ENCODE measurements at regions not wholly inside any gene's neighbourhood (a gene's known extent, or its start where the extent isn't known, plus 50 kb on each side); places are given as distances from the start of the nearest gene placed in this dataset.
"Not testable (repeated sequence)": the region's sequence is repeated elsewhere in the genome, so short reads cannot be mapped to it uniquely, and the experiment has no call there.

DNA sequence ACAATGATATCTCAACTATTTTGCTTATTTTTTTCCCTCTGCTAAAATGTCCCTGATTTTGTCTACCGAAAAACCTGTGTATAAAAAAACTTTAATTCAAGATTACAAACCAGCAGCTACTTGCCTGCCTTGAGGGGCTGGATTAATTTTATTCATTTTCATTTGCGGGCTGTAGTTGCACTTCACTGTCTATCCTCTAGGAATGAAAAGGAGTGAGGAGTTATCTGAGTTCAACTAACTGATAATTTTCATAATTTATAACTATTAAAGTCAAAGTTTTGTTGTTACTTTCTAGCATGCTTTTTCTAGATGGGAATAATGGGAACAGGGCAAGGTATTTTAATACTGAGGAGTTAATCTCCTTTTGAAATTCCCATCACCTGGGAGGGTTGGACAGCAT is 50.3 kb upstream of the AGTPBP1 start:
- H3K4me1 Mint-ChIP-seq; H3K27me3 Mint-ChIP-seq (ENCODE audit: low read depth); H3K4me3 Mint-ChIP-seq; H3K27ac Mint-ChIP-seq (ENCODE audit: unreplicated experiment); H3K9me3 Mint-ChIP-seq; DNase-seq (ENCODE audit: low read depth, low spot score); H3K36me3 Mint-ChIP-seq (ENCODE audit: low read depth): not testable (repeated sequence)
- TF ChIP-seq, protein P1, sequence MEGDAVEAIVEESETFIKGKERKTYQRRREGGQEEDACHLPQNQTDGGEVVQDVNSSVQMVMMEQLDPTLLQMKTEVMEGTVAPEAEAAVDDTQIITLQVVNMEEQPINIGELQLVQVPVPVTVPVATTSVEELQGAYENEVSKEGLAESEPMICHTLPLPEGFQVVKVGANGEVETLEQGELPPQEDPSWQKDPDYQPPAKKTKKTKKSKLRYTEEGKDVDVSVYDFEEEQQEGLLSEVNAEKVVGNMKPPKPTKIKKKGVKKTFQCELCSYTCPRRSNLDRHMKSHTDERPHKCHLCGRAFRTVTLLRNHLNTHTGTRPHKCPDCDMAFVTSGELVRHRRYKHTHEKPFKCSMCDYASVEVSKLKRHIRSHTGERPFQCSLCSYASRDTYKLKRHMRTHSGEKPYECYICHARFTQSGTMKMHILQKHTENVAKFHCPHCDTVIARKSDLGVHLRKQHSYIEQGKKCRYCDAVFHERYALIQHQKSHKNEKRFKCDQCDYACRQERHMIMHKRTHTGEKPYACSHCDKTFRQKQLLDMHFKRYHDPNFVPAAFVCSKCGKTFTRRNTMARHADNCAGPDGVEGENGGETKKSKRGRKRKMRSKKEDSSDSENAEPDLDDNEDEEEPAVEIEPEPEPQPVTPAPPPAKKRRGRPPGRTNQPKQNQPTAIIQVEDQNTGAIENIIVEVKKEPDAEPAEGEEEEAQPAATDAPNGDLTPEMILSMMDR (conservative IDR thresholded peaks at IDR 0.05): peak; percentile 49

DNA sequence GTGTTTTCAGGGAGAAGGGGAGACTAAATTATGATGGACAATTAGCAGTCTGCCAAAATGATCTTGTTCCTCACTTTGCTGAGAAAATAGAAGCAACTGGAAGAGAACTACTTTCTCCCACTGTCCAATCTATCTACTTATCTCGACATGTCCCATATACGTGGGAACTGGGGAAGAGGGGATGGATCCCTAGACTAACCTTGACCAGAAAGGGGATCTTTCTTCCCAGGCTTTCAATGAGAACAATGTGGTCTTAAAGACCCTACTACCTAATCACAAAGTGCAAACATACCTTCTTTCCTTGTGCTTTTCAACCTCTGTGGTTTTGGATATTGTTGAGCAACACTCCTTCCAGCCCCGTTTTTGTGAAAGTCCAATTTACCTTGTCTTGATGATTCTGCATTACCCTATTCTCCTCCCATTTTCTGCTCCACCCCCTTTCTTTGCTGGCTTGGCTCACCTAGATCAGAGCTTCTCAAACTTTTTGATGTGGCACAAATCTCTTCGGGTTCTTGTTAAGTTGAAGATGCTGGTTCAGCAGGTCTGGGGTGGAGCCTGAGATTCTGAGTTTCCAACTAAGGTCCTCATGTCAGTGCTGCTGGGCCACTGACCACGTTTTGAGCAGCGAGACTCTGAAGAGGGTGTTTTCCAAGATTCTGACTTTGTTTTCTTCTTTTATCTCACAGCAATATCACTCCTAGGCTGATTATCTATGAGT is 61.4 kb upstream of the AGTPBP1 start:
- H3K27ac Mint-ChIP-seq (ENCODE audit: unreplicated experiment); H3K9me3 Mint-ChIP-seq; H3K36me3 Mint-ChIP-seq (ENCODE audit: low read depth); DNase-seq (ENCODE audit: low read depth, low spot score); H3K27me3 Mint-ChIP-seq (ENCODE audit: low read depth); H3K4me3 Mint-ChIP-seq: not testable (repeated sequence)
- H3K4me1 Mint-ChIP-seq: peaks cover 14% of the 10 kb centered on the region

DNA sequence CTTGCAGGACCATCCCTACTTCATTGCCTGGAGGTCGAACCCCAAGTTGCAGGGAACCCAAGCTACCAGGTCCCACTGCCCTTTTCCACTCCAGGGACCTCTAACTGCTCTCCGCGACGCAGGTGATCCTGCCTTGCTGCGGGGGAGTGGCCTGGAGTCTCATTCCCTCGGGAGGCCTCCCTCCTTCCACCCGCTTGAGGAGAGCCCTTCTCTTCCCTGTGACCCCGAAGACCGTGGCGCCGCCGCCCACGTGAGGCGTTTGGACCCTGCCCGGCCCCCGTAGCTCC is 63.0 kb upstream of the AGTPBP1 start:
- H3K27me3 Mint-ChIP-seq (ENCODE audit: low read depth); H3K9me3 Mint-ChIP-seq; H3K4me3 Mint-ChIP-seq; DNase-seq (ENCODE audit: low read depth, low spot score); H3K36me3 Mint-ChIP-seq (ENCODE audit: low read depth): not testable (repeated sequence)
- H3K4me1 Mint-ChIP-seq: peaks cover 14% of the 10 kb centered on the region
- peak overlapping the region; percentile 76 for H3K27ac Mint-ChIP-seq (ENCODE audit: unreplicated experiment)

DNA sequence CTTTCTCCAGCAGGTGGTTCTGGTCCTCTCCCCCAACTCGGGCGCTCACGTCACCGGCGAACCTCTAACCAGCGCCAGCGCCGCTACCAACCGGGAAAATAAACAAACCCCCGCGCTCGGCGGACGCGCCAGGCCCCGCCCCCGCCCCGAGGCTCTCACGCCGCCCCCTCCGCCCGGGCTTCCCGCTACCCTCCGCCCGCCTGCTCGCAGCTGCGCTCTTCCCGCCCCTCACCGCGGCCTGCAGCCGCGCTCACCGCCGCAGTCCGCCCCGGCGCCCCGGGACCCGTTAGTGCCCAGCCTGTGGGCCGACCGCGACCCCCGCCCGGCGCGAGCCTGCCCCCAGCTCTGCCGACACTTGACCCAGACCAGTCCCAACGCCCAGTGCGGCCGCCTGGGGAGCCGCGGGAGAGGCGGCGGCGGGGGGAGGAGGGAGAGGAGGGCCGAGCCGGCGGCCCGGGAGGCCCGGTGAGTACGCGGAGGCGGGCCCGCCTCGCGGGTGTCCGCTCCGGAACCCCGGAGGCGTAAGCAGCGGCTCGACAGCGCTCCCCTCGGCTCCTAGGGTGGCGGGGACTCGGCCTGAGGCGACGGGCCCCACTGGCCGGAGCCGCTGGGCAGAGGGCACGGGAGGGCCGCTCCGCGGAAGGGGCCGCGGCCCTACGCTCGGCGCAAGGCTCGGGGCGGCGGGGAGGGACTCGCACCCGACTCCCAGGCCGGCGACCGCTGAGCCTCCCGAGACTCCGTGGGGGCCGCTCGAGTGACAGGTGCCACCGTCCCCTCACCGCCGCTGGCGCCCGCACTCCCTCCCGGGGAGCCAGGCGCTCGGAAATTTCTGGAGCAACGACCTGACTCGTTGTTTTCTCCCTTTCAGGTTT is 63.6 kb upstream of the AGTPBP1 start:
- Mint-ChIP-seq H3K4me3 (peak overlapping the region; percentile 86), H3K27ac (ENCODE audit: unreplicated experiment) (peak overlapping the region; percentile 76), H3K4me1 (peaks cover 14% of the 10 kb centered on the region)
- not testable (repeated sequence) for H3K36me3 Mint-ChIP-seq (ENCODE audit: low read depth); H3K9me3 Mint-ChIP-seq; H3K27me3 Mint-ChIP-seq (ENCODE audit: low read depth)
- TF ChIP-seq, protein P1 (conservative IDR thresholded peaks at IDR 0.05): peak; percentile 12
- DNase-seq (ENCODE audit: low read depth, low spot score): peak; percentile 61

DNA sequence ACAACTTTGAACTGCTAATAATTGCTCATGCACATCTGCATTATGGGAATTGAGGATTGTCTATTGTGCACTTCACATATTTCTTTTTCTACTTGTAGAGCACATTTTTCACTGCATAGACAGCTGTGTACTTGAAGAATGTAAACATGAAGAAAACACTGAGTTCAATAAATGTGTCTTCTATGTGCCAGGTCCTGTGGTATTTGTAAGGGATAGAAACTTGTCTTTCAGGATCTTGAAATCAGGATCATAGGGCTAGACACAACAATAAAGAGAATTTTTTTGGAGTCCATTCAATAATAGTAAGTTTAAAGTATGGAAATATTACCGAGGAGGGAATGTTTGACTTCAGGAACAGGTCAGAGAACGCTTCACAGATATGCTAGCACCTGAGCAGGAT is 66.6 kb upstream of the AGTPBP1 start:
- H3K27ac Mint-ChIP-seq (ENCODE audit: unreplicated experiment); H3K9me3 Mint-ChIP-seq; H3K36me3 Mint-ChIP-seq (ENCODE audit: low read depth); H3K27me3 Mint-ChIP-seq (ENCODE audit: low read depth); DNase-seq (ENCODE audit: low read depth, low spot score): not testable (repeated sequence)
- peaks cover 14% of the 10 kb centered on the region for H3K4me1 Mint-ChIP-seq
- H3K4me3 Mint-ChIP-seq: peak overlapping the region; percentile 68

DNA sequence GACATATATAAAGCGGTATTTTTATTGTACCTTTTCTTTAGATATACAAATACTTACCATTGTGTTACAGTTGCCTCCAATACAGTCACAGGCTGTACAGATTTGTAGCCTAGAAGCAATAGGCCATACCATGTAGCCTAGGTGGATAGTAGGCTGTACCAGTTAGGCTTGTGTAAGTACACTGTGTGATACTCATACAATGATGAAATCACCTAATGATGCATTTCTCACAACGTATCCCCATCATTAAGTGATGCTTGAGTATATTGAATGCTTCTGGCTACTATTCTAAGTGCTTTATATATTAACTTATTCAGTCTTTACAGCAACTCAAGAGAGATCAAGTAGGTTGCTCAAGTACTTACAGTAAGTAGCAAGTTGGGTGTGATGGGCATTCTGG is 71.6 kb upstream of the AGTPBP1 start:
- H3K27ac Mint-ChIP-seq (ENCODE audit: unreplicated experiment); H3K4me1 Mint-ChIP-seq; DNase-seq (ENCODE audit: low read depth, low spot score); H3K36me3 Mint-ChIP-seq (ENCODE audit: low read depth); H3K27me3 Mint-ChIP-seq (ENCODE audit: low read depth); H3K9me3 Mint-ChIP-seq; H3K4me3 Mint-ChIP-seq: not testable (repeated sequence)

DNA sequence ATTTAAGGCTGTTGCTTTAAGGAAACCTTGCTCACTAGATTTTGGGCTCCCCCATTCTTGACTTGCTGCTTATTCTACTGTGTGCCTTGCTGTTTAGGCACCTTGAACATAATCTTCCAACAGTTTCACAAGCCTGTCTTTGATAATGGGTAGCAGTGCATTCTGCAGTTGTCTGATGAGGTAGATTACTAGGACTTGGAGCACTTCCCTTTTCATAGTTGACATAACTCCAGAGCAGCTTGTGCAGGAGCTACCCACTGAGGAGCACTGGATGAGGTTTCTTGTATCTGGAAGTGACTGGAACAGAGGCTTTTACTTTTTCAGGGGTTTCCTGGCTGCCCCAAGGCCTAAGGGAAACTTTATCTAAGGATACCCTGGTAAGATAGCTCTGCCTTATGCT is 73.0 kb upstream of the AGTPBP1 start:
- not testable (repeated sequence) for H3K9me3 Mint-ChIP-seq; H3K27ac Mint-ChIP-seq (ENCODE audit: unreplicated experiment); H3K36me3 Mint-ChIP-seq (ENCODE audit: low read depth); H3K4me3 Mint-ChIP-seq; DNase-seq (ENCODE audit: low read depth, low spot score); H3K27me3 Mint-ChIP-seq (ENCODE audit: low read depth); H3K4me1 Mint-ChIP-seq

DNA sequence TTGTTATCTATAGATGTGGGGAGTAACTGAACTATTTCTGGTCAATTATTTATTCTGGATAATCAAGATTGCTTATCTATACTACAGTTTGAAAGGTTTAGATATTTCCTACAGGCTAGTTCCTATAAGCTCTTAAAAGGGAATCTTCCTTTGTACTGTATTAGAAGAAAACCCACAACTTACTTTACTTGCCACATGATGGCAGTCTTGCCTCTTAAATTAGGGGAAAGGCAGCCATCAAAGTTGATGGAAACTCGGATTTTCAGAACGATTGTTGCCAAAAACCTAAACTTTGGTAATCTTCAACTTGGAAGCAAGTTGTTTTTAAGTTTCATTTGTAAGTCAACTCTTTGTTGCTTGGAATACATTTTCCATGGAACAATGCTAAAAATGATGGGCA is 77.2 kb upstream of the AGTPBP1 start:
- DNase-seq (ENCODE audit: low read depth, low spot score); H3K9me3 Mint-ChIP-seq; H3K4me1 Mint-ChIP-seq; H3K4me3 Mint-ChIP-seq; H3K27me3 Mint-ChIP-seq (ENCODE audit: low read depth); H3K27ac Mint-ChIP-seq (ENCODE audit: unreplicated experiment); H3K36me3 Mint-ChIP-seq (ENCODE audit: low read depth): not testable (repeated sequence)
- TF ChIP-seq, protein P1 (conservative IDR thresholded peaks at IDR 0.05): peak; percentile 68

DNA sequence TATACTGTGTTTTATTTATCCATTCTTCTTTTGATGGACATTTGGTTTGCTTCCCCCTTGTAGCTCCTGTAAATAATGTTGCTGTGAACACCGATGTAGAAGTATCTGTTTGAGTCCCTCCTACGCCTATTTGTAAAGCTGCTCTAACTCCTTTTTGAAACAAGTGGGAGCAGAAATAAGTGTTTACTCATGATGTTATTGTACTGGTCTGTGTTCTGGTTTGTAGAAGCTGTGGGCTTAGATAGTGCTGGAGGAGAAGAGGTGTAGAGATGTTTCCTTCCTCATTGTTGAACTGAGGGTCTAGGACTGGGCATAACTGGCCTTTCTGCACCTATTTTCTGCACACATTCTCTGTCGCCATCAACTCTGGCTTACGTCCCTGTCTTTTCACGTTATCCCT is 78.8 kb upstream of the AGTPBP1 start:
- not testable (repeated sequence) for H3K27ac Mint-ChIP-seq (ENCODE audit: unreplicated experiment); H3K4me3 Mint-ChIP-seq; H3K27me3 Mint-ChIP-seq (ENCODE audit: low read depth); DNase-seq (ENCODE audit: low read depth, low spot score); H3K4me1 Mint-ChIP-seq; H3K36me3 Mint-ChIP-seq (ENCODE audit: low read depth); H3K9me3 Mint-ChIP-seq

Measured in neural crest cell (in vitro differentiated cells).